ENCODE measurements at regions not wholly inside any gene's neighbourhood (a gene's known extent, or its start where the extent isn't known, plus 50 kb on each side); places are given as distances from the start of the nearest gene placed in this dataset.
"Not testable (repeated sequence)": the region's sequence is repeated elsewhere in the genome, so short reads cannot be mapped to it uniquely, and the experiment has no call there.

DNA sequence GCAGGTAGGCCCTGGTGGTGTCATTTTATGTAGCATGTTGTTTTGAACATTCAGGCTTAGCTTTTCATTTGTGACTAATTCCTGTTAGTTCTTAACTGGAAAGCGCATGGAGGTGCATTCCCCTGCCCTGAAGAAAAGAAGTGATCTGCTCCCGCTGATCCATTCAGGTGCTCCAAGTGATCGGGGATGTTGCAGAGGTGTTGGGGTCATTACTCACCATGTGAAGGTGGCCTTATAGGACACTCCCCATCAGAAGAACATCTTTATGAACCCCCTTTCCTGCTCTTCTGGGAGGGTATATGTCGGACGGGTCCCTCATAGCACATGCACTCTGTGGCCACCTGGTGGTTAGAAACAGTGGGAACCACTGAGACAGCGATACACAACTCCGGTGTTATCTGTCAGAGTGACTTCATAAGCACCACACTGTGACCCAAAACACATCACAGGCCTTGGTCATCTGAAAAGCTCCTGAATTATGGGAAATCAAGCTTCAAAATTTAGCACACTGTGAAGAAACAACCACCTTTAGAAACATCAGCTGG lies 172.5 kb upstream of the NOTCH2NLA start:
- DNase-seq, result not testable (repeated sequence)

DNA sequence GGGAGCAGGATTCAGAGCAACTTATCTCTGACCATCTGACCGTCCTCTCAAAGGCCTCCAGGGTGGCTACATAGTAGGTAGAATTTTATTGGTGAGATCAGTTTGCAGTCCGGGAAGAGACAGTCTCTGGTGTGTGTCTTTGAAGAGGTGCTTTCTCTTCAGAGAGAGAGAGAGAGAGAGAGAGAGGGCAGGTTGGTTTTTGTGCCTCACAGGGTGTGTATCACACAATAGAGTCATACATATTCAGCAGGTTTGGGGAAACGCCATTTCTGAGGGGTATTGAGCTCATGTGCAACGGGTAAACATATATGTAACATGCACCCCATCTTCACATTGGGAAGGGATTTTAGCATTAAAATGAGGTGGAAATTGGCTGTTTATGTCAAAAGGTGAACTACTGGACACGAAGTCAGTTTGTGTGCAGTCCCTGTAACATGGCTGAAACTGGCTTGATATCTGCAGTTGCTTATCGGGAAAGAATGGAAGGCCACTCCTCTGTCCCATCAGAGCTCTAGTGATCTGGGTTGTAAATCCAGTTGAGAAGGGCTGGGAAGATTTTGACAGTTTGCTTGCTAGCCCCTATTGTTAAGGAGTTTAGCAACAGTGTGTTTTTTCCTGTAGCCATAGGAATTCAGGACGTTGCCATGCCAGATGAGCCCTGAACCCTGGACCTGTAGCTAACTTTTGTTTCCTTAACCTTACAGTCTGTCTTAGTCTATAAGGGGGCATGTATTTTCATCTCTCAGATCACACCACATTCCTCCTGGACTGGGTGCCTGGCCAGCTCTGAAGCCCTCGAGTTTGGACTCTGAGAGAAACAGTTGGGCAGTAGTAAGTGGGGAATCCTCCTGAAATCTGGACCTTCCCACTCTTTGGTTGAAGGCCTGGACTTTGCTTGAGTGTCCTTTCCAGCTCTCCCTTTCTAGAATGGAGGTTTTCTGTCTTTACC lies 171.6 kb upstream of the NOTCH2NLA start:
- DNase-seq, result not testable (repeated sequence)

DNA sequence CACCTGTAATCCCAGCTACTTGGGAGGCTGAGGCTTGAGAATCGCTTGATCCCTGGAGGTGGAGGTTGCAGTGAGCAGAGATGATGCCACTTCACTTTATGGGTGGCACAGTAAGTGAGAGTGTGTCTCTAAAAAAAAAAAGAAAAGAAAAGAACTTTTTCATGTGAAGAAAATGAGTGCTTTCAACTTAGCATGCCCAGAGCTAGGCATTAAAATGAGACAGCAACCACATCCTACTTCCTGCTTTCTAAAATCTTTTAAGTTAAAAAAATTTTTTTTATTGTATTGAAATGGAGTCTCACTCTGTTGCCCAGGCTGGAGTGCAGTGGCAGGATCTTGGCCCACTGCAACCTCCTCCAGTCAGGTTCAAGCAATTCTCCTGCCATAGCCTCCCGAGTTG lies 170.4 kb upstream of the NOTCH2NLA start:
- not testable (repeated sequence) for DNase-seq

DNA sequence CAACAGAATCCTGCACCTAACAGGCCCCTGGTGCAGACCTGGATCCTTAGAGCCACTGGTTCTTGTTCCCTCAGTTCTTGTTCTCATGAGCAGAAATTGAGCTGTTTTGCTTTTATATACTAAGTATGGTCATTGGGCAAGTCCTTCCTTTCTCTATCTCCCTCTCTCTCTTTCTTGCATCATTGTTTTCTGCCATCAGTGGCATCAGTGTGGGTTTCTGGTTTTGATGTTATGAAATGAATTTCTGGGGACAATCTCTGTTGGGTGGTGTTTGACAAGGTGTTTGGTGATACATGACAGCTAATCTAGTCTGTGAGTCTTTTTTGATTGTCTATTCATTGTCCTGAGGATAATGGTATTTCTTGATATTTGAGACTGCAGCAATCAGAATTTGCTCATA lies 168.0 kb upstream of the NOTCH2NLA start:
- DNase-seq, result not testable (repeated sequence)

DNA sequence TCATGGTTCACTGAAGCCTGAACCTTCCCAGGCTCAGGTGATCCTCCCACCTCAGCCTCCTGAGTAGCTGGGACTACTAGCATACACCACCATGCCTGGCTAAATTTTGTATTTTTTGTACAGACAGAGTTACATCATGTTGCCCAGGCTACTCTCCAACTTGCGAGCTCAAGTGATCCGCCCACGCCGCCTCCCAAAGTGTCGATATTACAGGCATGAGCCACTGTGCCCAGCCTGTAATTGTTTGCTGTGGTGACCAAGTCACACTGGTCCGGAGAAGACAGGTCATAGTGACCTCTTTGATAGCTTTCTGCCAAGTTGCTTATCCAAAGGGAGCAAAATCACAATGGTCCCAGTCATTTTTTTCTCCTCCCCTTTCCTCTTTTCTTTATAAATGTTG lies 167.4 kb upstream of the NOTCH2NLA start:
- not testable (repeated sequence) for DNase-seq

DNA sequence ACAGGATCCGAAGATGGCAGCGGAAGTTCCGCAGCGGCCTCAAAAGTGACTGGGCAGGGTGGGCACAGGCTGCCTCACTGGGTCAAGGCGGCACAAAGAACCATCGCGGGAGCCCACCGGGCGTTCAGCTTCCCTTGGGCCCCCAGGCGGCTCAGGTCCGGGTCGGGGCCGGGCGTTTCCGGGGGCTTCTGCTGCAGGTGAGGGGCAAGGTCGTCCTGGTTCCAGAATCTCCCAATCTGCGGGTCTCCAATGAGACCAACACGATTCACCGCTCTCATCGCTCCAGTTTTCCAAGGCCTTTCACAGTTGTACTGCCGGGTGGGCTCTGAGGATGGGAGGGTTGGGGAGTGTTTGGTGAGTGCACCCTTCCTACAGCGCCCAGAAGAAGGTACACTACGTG lies 165.0 kb upstream of the NOTCH2NLA start:
- not testable (repeated sequence) for DNase-seq

DNA sequence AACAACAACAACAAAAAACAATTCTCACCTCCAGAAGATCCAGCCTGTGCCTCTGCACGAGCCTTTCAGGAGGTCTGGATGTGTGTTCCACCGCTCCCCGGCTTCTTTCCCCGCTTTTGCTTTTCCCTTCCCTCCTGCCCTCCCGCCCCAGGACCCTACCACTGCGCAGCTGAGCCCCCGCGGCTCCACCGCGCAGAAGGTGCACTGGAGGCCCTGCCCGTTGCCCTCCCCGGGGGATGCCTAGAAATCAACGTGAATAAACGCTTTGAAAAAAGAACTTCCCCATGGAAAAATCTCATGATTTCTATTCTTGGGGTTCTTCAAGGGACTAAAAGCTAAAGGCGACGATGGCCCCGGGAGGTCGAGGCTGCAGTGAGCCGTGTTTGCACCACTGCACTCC lies 164.3 kb upstream of the NOTCH2NLA start:
- DNase-seq, result not testable (repeated sequence)

DNA sequence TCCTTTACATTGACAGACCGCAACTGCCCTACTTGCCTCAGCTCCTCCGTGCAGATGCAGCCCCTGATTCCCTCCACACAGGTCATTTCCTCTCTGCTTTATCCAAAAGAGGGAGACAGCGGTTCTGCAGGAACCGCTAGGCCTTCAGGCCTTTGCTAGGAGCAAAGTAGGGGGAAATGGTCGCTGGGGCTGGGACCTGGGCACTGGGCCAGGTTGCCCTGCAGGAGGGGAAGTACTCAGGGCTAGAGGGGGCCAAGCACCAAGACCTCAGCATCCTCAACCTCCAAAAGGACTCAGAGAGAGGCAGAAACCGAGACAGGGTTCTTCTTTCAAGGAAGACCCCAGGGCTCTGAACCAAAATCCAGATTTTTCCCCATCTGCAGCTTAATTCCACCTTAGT lies 160.4 kb upstream of the NOTCH2NLA start:
- not testable (repeated sequence) for DNase-seq

DNA sequence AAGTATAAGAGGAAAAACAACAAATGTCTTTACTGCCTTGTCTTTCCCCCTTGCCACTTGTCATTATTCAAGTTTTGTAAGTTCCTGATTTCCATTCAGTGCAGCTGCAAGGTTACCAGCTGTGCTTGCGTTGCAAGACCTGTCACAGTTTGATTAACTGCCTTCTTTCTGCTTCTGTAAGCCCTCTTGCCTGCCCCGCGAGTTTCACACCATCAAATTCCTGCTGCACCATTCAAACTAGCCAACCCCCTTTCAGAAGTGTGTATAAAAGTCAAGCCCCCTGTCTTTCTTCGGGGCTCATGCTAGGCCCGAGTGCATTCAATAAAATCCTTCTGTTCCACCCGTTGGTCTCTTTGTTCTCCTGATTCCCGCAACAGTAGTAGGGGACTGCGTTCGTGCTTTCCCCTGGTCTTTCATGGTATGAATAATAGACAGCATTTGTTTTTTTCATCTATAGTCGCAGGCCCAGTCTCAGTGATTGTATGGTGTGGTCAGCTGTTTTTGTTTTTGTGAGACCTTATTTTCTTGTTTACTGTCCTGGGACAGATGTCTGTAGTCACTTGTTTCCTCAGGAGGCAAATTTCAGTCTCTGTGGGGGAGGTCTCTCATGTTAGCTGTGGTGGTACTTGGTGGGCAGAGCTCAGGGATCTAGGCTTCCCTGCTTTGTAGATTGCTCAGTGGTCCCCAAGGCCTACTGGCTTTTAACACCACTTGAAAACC lies 159.1 kb upstream of the NOTCH2NLA start:
- DNase-seq, result peak; percentile 25

DNA sequence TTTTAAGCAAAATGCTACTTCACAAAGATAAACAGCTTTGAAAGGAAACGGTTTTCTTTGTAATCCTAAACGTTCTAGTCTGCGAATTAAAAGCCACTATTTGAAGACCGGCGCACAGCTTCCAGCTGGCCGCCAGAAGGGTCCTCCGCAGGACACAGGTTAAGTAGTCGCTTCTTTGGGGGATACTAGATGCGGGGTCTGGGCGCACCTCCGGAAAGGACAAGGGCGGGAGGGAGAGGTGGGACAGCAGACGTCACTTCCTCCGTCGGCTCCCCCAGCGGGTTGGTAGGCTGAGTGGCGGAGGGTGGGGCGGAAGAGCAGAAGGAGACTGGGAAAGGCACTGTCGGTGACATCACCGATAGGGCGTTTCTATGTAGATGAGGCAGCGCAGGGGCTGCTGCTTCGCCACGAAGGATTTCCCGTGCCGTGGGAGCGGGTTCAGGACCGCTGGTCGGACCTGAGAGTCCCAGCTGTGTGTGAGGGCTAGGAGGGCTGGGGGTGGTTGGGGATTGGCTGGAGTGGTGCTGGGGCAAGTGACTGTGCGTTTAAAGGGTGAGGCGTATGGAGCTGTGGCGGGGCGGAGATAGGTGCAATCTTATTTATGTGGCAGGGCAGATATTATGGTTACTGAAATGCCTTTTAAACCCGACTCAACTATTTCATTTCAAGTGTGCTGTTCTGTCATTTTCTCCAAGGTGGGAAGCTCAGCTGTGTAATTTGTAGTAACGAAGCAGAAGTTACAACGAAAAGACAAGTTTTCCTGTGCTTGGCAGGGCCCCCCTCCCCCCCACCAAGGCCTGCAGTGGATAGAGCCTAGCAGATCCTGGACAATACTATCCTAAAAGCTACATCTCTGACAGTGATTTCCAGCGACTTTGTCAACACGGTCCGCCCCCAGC lies 158.3 kb upstream of the NOTCH2NLA start:
- DNase-seq, result peak; percentile 98

DNA sequence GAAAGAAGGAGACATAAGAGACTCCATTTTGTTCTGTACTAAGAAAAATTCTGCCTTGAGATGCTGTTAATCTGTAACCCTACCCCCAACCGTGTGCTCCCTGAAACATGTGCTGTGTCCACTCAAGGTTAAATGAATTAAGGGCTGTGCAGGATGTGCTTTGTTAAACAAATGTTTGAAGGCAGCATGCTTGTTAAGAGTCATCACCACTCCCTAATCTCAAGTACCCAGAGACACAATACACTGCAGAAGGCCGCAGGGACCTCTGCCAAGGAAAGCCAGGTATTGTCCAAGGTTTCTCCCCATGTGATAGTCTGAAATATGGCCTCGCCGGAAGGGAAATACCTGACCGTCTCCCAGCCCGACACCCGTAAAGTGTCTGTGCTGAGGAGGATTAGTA lies 152.4 kb upstream of the NOTCH2NLA start:
- DNase-seq, result not testable (repeated sequence)

DNA sequence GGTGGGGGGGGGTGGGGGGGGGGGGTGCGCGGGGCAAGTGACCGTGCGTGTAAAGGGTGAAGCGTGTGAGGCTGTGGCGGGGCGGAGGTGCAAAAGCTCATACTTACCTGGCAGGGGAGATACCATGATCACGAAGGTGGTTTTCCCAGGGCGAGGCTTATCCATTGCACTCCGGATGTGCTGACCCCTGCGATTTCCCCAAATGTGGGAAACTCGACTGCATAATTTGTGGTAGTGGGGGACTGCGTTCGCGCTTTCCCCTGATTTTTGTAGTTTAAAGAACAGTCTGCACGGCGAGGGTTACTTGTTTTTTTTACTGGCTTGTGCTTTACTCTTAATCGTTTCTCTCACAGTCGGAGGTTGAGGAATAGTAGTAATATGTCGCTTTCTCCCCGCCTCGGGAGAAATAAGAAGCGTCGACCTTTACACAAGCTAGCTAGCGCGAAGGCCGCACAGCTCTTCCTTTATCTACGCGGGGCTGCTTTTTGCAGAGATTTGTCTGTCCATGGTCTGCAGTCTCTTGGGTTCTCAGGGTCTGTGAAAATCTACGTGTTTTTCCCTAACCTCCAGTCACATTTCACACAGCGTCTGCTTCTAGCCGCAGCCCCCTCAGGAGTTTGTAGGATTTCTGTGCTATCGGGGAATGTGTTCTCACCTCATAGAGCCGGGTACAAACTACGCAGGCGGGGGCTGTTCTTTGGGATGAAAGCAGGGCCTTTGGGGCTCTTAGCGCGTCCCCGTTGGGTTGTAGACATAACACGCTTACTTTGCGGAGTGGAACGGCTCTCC lies 148.1 kb upstream of the NOTCH2NLA start:
- DNase-seq, result peak; percentile 99

DNA sequence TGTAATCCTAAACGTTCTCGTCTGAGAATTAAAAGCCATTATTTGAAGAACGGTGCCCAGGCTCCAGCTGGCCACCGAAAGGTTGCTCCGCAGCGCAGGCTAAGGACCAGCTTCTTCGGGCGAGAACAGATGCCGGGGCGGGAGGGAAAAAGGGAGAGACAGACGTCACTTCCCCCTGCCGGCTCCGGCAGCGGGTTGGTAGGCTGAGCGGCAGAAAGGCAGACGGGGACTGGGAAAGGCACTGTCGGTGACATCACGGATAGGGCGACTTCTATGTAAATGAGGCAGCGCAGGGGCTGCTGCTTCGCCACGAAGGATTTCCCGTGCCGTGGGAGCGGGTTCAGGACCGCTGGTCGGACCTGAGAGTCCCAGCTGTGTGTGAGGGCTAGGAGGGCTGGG lies 147.5 kb upstream of the NOTCH2NLA start:
- DNase-seq, result peak; percentile 57

DNA sequence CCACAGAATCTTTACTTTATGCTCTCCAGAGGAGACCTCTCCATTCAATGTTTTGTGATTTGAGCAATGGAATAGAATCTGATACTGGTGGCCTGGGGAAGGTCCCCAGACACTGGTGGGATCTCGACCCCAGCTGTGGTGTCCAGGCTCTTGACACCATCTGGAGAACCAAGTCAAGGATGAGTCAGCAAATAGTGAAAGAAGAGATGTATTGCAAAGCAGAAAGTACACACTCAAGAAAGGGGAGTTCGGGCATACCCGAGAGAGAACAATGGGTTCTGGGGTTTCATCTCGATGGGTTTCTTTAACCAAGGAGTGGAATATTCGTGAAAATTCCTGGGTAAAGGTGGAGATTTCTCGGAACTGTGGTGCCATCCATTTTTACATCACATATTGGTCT lies 146.3 kb upstream of the NOTCH2NLA start:
- not testable (repeated sequence) for DNase-seq

DNA sequence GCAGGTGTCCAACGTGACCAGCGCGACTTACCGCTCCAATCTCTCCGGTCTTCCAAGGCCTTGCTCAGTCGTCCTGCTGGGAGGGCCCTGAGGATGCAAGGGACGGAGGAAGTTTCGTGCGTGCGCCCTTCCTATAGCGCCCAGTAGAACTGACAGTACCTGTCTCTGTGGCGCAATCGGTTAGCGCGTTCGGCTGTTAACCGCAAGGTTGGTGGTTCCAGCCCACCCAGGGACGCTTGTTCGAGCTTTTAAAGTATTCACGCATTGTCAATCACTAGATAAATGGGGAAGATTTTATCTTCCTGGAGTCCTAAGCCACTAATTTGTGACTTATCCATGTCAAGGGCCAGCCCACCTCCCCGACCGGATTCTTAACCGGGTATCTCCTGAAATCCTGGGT lies 141.1 kb upstream of the NOTCH2NLA start:
- peak; percentile 70 for DNase-seq

DNA sequence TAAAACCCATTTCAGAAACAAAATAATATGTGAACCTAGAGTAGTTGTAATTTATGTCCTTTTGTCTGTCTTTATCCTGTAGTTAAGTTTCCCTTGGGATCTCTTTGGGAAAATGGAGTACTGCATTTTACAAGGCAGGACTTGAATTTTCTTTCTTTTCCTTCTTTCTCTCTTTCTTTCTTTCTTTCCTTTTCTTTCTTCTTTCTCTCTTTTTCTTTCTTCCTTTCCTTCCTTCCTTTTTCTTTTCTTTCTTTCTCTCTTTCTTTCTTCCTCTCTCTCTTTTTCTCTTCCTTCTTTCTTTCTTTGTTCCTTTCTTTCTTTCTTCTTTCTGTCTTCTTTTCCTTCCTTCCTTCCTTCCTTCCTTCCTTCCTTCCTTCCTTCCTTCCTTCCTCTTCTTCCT lies 126.6 kb upstream of the NOTCH2NLA start:
- DNase-seq, result not testable (repeated sequence)

DNA sequence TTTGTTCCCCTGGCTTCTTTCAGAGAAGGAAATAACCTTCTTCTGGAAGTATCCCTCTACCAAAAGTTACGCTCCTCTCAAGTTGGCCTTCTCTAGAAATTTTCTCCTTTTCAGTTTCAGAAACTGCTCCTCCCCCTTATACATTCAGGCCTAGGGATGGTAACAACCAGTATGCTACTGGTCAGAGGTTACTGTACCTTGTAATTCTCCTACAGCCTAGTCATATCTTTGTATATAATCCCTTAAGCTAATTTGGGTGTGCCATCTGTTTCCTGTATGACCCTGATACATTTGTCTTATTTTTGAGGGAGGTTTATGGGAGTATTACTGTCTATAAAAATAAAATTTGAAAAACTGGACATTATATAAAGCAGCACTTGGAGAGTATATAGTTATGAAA lies 98.0 kb upstream of the NOTCH2NLA start:
- not testable (repeated sequence) for DNase-seq

DNA sequence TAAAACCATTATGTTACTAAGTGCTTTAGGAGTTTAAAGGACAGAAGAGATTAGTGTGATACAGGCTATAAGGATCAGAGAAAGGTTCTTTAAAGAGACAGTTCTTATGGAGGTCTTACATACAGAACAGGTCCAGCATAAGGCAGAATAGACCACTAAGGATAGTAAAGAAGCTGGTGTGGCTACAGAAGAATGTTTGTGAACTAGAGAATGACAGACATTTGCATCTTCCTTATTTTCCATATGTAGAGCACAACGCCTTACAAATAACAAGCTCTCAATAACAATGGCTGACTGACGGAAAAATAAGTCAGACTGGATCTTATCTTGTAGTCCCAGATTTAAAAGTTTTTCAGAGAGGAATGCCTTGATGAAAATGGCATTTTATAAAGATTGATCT lies 95.6 kb upstream of the NOTCH2NLA start:
- not testable (repeated sequence) for DNase-seq

DNA sequence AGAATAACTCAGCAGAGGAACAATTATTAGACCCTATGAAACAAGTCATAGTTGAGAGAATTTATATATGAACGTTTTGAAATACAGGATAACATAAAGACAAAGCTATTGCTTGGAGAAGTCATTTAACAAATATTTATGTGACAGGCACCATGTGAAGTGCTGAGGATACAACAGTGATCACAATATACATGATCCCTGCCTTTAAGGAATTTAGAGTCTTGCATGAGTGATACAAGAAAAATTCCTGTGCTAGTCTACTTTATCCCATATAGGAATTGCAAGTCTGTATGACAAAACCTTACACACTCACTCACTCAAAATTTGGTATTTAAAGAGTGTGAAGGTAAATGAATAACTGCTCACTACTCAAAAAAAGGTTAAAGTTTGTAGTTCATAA lies 94.5 kb upstream of the NOTCH2NLA start:
- DNase-seq, result not testable (repeated sequence)

DNA sequence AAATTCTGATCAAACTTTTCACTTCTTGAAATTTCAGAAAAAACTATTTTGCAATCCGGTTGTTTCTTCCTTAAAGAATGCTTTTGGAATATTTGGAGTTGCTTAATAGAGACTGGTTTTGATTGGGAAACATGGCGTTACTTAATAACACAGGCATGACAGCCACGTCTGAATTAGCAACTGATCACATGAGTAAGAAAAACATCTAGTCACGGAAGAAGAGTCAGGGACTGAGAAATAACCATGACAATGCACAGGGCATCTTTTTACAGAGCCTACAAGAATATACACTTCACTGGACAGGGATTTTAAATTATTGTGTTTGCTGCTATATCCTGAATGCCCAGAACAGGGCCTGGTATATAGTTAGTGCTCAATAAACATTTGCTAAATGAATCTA lies 94.1 kb upstream of the NOTCH2NLA start:
- not testable (repeated sequence) for DNase-seq

DNA sequence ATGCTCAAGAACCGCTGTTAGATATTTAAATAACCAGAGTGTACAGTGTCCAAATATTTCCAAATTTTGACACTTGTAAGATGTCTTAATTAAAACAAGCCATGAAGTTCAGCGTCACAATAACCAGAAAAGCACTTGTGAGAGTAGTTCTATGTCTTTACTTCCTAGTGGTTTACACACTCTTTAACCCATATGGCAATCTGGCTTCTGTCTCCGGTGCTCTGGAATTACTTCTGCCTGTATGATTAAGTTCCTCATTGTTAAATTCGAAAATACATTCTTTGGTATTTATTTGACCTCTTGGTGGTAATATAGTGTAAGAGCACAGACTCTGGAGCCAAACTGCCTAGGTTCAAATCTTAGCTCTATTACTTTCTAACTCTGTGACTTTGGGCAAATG lies 89.9 kb upstream of the NOTCH2NLA start:
- not testable (repeated sequence) for DNase-seq

DNA sequence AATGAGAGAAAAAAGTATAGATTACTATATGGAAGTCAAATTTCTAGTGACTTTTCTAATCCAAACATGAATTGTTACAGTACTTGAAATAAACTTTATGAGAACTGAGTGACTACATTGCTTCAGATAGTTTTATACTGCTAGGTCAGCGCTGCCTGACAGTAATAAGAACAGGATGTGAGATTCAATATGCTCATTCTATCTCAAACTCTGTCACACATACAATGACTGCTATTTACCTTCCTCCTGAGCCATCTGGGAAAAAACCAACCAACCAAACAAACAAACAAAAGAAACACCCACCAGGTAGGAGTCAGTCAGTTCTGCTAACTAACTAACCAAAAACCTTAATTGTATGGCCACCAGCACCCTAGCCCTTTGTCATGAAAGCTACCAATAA lies 89.0 kb upstream of the NOTCH2NLA start:
- not testable (repeated sequence) for DNase-seq

Measured in DMS 273 treated with DMSO at 0.1 percent for 48 hours (cell line).